Endothelial cell of umbilical vein (primary cell): ENCODE measurements at regions not wholly inside any gene's neighbourhood (a gene's known extent, or its start where the extent isn't known, plus 50 kb on each side); places are given as distances from the start of the nearest gene placed in this dataset.

Experiments
- BruUV-seq: library from RNA; stranded (reverse); fragments of 400-500 nt; replicated peaks from 2 replicates; lab custom pipeline; 2021; lab: Mats Ljungman, UMichigan
- CTCF ChIA-PET: fragments of 300-600, 350-600 bp; sonication (Branson Sonifier 250); formaldehyde crosslinking; loops from one replicate; lab custom pipeline; 2021; ENCODE audit warnings: antibody characterized with exemption, inconsistent platforms; lab: Charles Lee
- POLR2A ChIA-PET: fragments of 300-600, 350-600 bp; sonication (Branson Sonifier 250); formaldehyde crosslinking; loops from one replicate; lab custom pipeline; 2021; ENCODE audit warnings: antibody characterized with exemption, inconsistent platforms; lab: Charles Lee
- DNase-seq: peaks from one replicate; pipeline ENCODE4 v3.0.0-alpha.2; 2011; ENCODE audit warnings: low read depth, low spot score
- FAIRE-seq: peaks from 2 replicates; lab custom pipeline; 2011; peaks lifted over from hg19 to GRCh38; lab: Jason Lieb, UNC
- H2AFZ ChIP-seq: 2 replicates; pipeline ENCODE4 v1.6.0; 2012; ENCODE audit warnings: low read depth, low read length, control low read depth, inconsistent platforms
- H3K27ac ChIP-seq: 2 replicates; pipeline ENCODE4 v1.5.1; 2011; ENCODE audit warnings: low read depth, mild to moderate bottlenecking, control low read depth, low read length, moderate library complexity; ENCODE audit not compliant: insufficient read depth
- H3K27me3 ChIP-seq, 2 experiments: 2 replicates each; pipeline versions ENCODE4 v1.6.0 to v1.6.1; 2011; ENCODE audit warnings: low read length in 2 of 2, mixed read lengths in 1 of 2; ENCODE audit not compliant: control insufficient read depth in 2 of 2, insufficient read depth in 2 of 2
- H3K36me3 ChIP-seq, 2 experiments: 2 replicates in 1 of 2; 3 replicates in 1 of 2; pipeline ENCODE4 v1.5.1; 2011; ENCODE audit warnings: low read length in 2 of 2, mild to moderate bottlenecking in 1 of 2, moderate library complexity in 1 of 2; ENCODE audit not compliant: control insufficient read depth in 2 of 2, insufficient read depth in 2 of 2; ENCODE audit errors: extremely low read depth in 1 of 2
- H3K4me1 ChIP-seq: 3 replicates; pipeline ENCODE4 v1.5.1; 2011; ENCODE audit warnings: mild to moderate bottlenecking, low read length; ENCODE audit not compliant: control insufficient read depth, insufficient read depth; ENCODE audit errors: extremely low read depth
- H3K4me2 ChIP-seq: 2 replicates; pipeline ENCODE4 v1.6.1; 2011; ENCODE audit warnings: low read length, control low read depth, mixed read lengths; ENCODE audit not compliant: insufficient read depth
- H3K4me3 ChIP-seq, 3 experiments: fragments of 200-600 bp in 1 of 3; sonication (generic), shearing (Covaris generic) in 1 of 3; replicated peaks in 1 of 3; 2 replicates each; pipeline ENCODE4 v1.5.1; 2011 to 2016; ENCODE audit warnings: control low read depth in 3 of 3, low read length in 3 of 3, mild to moderate bottlenecking in 2 of 3, inconsistent platforms in 1 of 3, low read depth in 1 of 3, moderate library complexity in 1 of 3; ENCODE audit not compliant: insufficient read depth in 1 of 3
- H3K79me2 ChIP-seq: 2 replicates; pipeline ENCODE4 v1.6.0; 2012; ENCODE audit warnings: low read length, inconsistent platforms; ENCODE audit not compliant: control insufficient read depth, insufficient read depth
- H3K9ac ChIP-seq: replicated peaks from 2 replicates; pipeline ENCODE3; 2011; ENCODE audit warnings: low read length, control low read depth; ENCODE audit not compliant: insufficient read depth; ENCODE audit errors: extremely low read depth
- H3K9me1 ChIP-seq: replicated peaks from 3 replicates; pipeline ENCODE4 v1.6.0; 2011; ENCODE audit warnings: mild to moderate bottlenecking, low read length; ENCODE audit not compliant: control insufficient read depth, insufficient read depth; ENCODE audit errors: extremely low read depth
- H3K9me3 ChIP-seq: replicated peaks from 2 replicates; pipeline ENCODE4 v1.5.1; 2012; ENCODE audit warnings: low read length, inconsistent platforms; ENCODE audit not compliant: control insufficient read depth, insufficient read depth
- H4K20me1 ChIP-seq: replicated peaks from 2 replicates; pipeline ENCODE3; 2011; ENCODE audit warnings: mild to moderate bottlenecking, low read length; ENCODE audit not compliant: control insufficient read depth, insufficient read depth; ENCODE audit errors: extremely low read depth
- EZH2 ChIP-seq: IDR thresholded peaks from 2 replicates; pipeline ENCODE4 v1.6.1; 2012; ENCODE audit warnings: borderline replicate concordance, low read depth, mild to moderate bottlenecking, moderate library complexity, low read length, inconsistent platforms; ENCODE audit not compliant: severe bottlenecking
- JUN ChIP-seq: IDR thresholded peaks from 2 replicates; pipeline ENCODE4 v1.6.1; 2011; ENCODE audit warnings: borderline replicate concordance, low read depth; ENCODE audit not compliant: insufficient read length, insufficient read depth
- MAX ChIP-seq: IDR thresholded peaks from 2 replicates; pipeline ENCODE4 v1.6.1; 2011; ENCODE audit not compliant: insufficient read depth, insufficient read length
- MYC ChIP-seq: IDR thresholded peaks from one replicate; pipeline ENCODE4 v1.6.1; 2011; ENCODE audit warnings: mild to moderate bottlenecking, low read depth, low read length
- POLR2A ChIP-seq: IDR thresholded peaks from 2 replicates; pipeline ENCODE4 v1.6.1; 2012; ENCODE audit warnings: low read depth, mild to moderate bottlenecking, control low read depth, low read length
- dilution Hi-C: fragments of 300-500 bp; cut with MboI; formaldehyde crosslinking; loops from one replicate; pipeline ENCODE4 v1.15.0; 2019; ENCODE audit warnings: low sequenced_read_pairs; ENCODE audit not compliant: extremely low pct_ligation_motif_present
- intact Hi-C: fragments of 100-400 bp; cut with micrococcal nuclease; formaldehyde crosslinking; loops from one replicate; pipeline ENCODE4 v1.10.0; 2022

GRCh38 chr12:103036581-103037214 is 79.2 kb downstream of the ASCL1 start:
- BruUV-seq, result no TSS peak
- intact Hi-C loops, result no loop called here
- no peak overlapping the region for H2AFZ ChIP-seq
- no peaks in the 10 kb centered on the region for H3K36me3 ChIP-seq
- DNase-seq (no peak), FAIRE-seq (no peak)
- H3K27ac ChIP-seq, result no peak overlapping the region
- H3K9me1 ChIP-seq, result no peaks in the 10 kb centered on the region
- no peaks in the 10 kb centered on the region for H3K4me1 ChIP-seq
- no peaks in the 10 kb centered on the region for H3K9me3 ChIP-seq
- H3K27me3 ChIP-seq, result no peaks in the 10 kb centered on the region
- no peak overlapping the region for H3K4me3 ChIP-seq
- H3K79me2 ChIP-seq, result no peaks in the 10 kb centered on the region
- no peaks in the 10 kb centered on the region for H4K20me1 ChIP-seq
- TF ChIP-seq EZH2, result no peak
- POLR2A ChIA-PET, result no interaction called here
- no peak overlapping the region for H3K4me2 ChIP-seq
- CTCF ChIA-PET, result no interaction called here
- dilution Hi-C loops, result no loop called here
- H3K9ac ChIP-seq, result no peak overlapping the region

- FAIRE-seq, result no peak
- Histone ChIP-seq H3K4me3 (no peak overlapping the region), H3K4me2 (no peak overlapping the region), H3K9me1 (no peaks in the 10 kb centered on the region), H3K27me3 (no peaks in the 10 kb centered on the region), H2AFZ (no peak overlapping the region), H4K20me1 (no peaks in the 10 kb centered on the region), H3K79me2 (no peaks in the 10 kb centered on the region), H3K27ac (no peak overlapping the region), H3K36me3 (no peaks in the 10 kb centered on the region), H3K4me1 (no peaks in the 10 kb centered on the region), H3K9me3 (peaks cover 2% of the 10 kb centered on the region), H3K9ac (no peak overlapping the region)
- dilution Hi-C loops, result no loop called here
- no peak for DNase-seq
- intact Hi-C loops, result no loop called here
- TF ChIP-seq JUN (no peak), POLR2A (no peak), MAX (no peak), MYC (no peak)
- BruUV-seq, result no TSS peak
- POLR2A ChIA-PET, result no interaction called here
- CTCF ChIA-PET, result no interaction called here
Observed at GRCh38 chr12:103043531-103044486, 86.3 kb downstream of the ASCL1 start.
